Non-pigmented ciliary epithelial cell (primary cell): ENCODE measurements at regions not wholly inside any gene's neighbourhood (a gene's known extent, or its start where the extent isn't known, plus 50 kb on each side); places are given as distances from the start of the nearest gene placed in this dataset.
"Not testable (repeated sequence)": the region's sequence is repeated elsewhere in the genome, so short reads cannot be mapped to it uniquely, and the experiment has no call there.

Experiments used
- DNase-seq: peaks from one replicate; pipeline ENCODE4 v3.0.0-alpha.2; 2010; ENCODE audit warnings: low read depth

DNA sequence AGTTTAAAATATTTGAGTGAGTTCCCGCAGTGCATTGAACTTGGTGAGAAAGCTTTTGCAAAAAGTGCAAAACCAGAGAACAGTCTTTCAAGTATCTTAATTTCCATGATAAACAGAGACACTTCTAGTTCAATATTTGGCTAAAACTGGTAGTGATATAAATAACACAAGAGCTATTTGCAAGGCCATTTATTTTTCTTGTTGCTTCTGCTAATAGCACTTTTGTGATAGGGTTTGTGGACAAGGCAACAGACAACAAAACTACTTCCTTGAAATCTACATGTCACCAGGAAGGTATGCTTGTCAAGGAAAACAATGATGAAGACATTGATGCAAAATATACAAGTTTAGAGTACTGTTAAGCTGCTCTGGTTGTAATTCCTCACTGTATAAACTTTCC lies 1225.1 kb downstream of the OTOL1 start:
- DNase-seq = no peak

DNA sequence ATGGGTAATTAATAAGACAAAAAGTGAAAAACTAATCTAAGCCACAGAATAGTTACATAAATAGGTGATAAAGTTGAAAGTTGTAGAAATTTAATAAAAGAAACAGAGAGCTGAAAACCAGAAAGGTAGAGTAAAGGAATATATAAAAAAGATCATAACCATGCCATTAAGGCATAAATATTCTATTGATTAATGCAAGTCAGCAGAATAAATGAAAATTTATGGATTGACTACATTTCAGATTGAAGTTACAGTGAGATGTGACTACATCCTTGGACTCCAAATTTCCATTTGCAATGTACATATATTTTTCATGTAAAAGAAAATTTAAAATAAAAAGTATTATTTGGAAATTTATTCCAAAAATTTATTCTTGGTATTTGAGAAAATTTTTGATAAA lies 1225.7 kb downstream of the OTOL1 start:
- DNase-seq = no peak

DNA sequence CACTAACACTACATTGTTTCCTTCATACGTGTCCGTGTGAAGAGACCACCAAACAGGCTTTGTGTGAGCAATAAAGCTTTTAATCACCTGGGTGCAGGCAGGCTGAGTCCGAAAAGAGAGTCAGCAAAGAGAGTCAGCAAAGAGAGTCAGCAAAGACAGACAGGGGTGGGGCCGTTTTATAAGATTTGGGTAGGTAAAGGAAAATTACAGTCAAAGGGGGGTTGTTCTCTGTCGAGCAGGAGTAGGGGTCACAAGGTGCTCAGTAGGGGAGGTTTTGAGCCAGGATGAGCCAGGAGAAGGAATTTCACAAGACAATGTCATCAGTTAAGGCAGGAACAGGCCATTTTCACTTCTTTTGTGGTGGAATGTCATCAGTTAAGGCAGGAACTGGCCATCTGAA lies 1226.2 kb downstream of the OTOL1 start:
- DNase-seq = not testable (repeated sequence)

- no peak for DNase-seq
Measured at GRCh38 chr3:162729686-162730085, 1233.1 kb downstream of the OTOL1 start.

DNA sequence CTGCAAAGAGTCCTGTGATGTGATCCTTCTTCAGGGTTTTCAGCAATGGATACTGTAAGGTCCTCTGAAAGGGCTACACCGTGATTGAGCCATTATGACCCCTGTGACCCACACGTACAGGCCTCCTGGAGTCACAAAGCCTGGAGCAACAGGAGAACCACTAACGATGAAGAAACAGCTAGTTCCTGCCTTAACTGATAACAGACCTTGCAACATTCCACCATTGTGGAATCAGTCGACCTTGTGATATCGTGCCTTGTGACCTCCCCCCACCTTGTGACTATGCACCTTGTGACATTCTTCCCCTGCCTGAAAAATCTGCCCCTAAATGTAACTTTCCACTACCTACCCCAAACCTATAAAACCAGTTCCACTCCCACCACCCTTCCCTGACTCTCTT lies 1235.4 kb downstream of the OTOL1 start:
- DNase-seq = not testable (repeated sequence)

DNA sequence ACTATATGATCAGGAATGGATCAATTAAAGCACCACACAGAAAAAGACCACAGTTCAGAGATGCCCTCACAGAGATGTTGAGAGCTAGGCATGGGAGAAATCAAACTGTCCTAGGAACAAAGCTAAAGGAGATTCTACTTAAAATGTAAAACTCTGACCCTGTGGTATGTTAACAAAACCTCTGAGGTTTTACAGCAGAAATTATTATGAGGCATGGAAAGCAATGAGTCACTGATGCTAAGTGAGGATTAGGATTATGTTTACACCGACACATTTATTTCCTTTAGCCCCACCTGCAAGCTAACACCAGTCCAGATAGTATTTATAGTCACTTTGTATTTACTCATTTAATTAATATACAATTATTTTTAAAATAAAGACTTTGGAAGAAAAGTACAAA lies 1242.2 kb downstream of the OTOL1 start:
- DNase-seq = no peak

- no peak for DNase-seq
Measured at GRCh38 chr3:162740941-162741596, 1244.5 kb downstream of the OTOL1 start.

DNA sequence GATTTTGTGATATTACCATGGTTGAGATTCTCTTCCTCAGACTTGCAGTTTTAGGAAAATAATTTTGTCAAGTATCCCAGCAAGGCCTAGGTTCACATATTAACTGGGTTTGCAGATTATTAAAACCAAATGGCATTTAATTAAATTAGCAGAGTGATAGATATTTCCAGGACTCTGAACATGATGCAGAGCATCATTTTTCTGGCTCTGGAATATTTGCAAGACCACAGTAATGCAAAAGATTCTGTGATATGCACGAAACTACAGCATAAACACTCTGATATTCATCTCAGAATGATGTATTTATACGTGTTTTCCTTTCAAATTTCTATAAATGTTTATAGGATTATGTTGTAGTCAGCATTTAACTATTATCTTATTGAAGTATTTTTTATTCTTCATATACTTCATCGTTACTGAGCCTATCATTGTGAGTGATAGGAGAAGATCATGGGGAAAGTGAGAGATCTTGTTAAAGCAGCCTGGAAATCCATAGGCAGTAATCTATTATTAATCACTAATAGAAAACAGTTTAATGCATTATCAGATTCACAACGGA lies 1245.6 kb downstream of the OTOL1 start:
- DNase-seq = no peak

DNA sequence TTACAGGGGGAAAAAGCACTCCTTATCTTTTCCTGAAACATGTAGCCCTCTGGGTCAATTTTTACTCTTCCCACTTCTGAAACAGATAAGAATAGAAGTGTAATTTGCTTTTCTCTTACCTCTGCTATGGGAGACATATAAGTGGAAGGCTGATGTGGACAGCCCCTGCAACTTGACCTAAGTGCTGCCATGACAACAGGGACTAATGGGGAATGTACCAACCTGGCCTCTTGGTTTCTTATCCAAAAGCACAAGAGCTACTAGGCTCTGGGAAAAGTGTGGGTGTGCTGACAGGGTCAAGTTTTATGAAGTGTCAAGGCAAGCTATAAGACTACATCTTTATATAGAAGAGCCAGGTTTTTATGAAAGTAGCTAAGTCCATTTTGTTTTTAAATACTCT lies 1246.5 kb downstream of the OTOL1 start:
- DNase-seq = no peak

- DNase-seq = no peak
Measured at GRCh38 chr3:162760789-162761188, 1264.2 kb downstream of the OTOL1 start.

GRCh38 chr3:162764051-162764807 lies 1267.6 kb downstream of the OTOL1 start:
- no peak for DNase-seq

GRCh38 chr3:162764808-162765071 lies 1268.1 kb downstream of the OTOL1 start:
- no peak for DNase-seq

GRCh38 chr3:162765524-162765923 lies 1268.9 kb downstream of the OTOL1 start:
- DNase-seq = no peak

DNA sequence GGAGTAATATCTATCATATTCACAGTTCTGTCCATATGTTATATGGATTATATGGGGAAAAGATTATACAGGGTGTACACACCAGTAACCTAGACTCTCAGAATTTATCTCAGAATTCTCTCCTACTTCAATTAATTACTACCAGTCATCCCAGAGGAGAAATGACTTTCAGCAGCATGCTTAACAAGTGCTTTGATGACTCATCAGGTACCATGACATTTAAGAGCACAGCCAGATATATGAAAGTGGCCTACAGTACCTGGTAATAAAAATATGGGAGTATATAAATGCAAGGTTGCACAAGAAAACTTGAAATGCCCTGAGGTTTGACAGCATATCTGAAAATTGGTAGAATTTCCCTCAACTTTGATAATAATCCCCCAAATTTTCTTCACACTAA lies 1273.0 kb downstream of the OTOL1 start:
- DNase-seq = no peak

DNA sequence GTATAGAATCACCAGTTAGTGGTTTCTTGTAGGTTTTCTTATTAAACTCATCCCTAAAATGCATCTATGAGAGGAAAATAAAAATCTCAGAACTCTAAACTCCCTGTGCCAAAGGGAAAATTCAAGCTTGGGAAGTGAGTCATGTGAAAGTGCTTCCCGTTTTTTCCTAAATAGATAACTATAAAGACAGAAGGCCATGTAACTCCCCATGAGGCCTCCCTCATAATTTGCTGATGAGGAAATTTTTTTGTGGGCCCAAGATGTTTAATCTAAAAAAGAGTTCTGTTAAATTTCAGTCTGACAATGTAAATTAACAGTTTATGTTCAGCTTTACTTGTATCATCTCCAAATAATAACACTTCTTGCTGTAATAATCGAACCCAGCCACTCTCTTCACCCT lies 1273.9 kb downstream of the OTOL1 start:
- DNase-seq = no peak

- no peak for DNase-seq
Measured at GRCh38 chr3:162774613-162775100, 1278.0 kb downstream of the OTOL1 start.

DNA sequence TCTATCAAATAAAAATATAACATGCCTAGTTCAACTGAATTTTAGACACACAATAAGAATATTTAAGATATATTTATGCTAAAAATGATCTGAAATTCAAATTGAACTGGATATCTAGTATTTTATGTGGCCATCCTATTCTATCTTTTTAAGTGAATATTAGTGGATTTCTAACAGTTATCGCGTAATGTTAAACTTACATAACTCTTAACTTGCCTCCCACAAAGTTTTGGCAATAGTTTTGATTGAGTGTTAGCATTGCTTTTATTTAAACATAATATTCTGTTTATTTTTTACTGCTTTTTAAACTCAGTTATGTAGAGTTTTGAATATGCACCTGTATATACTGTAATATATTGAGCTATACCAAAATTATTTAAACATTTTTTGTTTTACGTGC lies 1279.5 kb downstream of the OTOL1 start:
- DNase-seq = no peak

GRCh38 chr3:162777118-162777517 lies 1280.5 kb downstream of the OTOL1 start:
- no peak for DNase-seq

- DNase-seq = no peak
Measured at GRCh38 chr3:162780313-162780712, 1283.7 kb downstream of the OTOL1 start.

GRCh38 chr3:162799910-162800309 lies 1303.3 kb downstream of the OTOL1 start:
- no peak for DNase-seq

DNA sequence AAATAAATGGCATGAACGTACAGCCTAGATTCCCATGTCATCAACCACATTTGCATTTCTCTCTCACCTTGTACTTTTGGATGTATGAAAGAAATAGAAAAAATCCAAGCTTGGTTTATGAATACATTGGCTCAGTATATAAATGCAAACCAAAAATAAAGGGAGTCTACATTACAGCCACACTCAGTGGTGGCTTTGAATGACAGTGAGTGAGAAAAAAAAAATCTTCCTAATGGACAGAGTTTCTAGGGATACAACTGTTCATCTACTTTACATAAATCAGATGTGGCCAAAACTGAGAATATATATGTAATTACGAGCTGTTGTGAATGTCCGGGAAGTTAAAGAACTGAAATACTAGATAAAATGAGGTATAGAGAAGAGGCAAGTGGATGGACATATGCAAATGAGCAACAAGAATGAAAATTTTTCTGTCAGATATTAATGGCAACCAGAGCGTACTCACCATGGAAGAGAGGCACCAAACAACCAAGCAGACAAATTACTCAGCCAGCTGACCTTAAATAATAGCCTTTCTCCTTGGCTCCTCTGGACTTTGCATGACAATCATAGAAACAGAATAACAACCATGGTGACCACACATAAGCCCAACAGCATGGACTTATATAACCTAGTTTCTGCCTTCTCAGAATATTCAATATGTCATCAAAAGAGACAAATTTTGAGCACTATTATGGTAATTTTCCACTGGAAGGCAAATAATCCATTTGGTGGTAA lies 1305.8 kb downstream of the OTOL1 start:
- no peak for DNase-seq

- no peak for DNase-seq
Measured at GRCh38 chr3:162810776-162811175, 1314.2 kb downstream of the OTOL1 start.
